Urothelium cell line (cell line): ENCODE measurements at regions not wholly inside any gene's neighbourhood (a gene's known extent, or its start where the extent isn't known, plus 50 kb on each side); places are given as distances from the start of the nearest gene placed in this dataset.

ENCODE experiments used
- DNase-seq: peaks from one replicate; pipeline ENCODE4 v3.0.0; 2011; ENCODE audit warnings: low spot score, mixed read lengths
- FAIRE-seq: peaks from 2 replicates; lab custom pipeline; 2011; peaks lifted over from hg19 to GRCh38; lab: Jason Lieb, UNC

DNA sequence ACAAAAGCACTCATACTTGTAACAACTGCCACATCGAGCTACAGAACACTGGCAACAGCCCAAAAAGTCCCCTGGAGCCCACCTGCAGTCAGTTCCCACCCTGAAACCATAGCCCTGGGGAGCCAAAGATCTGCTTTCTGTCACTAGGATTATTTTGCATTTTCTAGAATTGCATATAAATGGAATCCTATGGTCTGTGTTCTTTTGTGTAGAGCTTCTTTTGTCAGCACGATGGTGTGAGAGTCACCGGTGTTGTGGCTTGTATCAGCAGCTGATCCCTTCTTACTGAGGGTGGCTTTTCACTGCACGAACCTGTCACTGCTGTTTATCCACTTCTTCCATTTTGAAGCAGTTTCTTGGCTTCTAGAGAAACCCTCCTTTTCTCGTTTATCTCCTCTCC lies 60.1 kb upstream of the PRR23E start:
- DNase-seq = no peak

DNA sequence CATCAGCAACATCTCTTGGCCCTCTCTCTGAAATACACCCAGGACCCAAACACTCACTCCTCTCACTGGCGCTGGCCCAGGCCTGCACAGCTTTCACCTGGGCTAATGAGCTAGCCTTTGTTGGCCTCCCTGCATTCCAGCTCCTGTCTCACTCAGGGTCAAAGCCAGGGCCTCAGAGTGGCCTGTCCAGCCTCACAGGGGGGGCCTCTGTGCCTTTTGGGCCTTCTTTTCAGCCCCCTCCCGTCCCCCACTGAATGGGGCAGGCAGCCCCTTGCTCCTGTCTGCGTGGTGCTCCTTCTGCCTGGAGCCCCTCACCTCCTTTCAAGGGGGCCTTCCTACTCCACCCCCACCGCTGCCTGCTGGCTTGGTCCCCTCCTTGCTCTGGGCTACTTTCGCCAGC lies 59.0 kb upstream of the PRR23E start:
- FAIRE-seq (no peak), DNase-seq (no peak)

More for the DNA sequence above, 60.1 kb upstream of the PRR23E start:
- FAIRE-seq = no peak

DNA sequence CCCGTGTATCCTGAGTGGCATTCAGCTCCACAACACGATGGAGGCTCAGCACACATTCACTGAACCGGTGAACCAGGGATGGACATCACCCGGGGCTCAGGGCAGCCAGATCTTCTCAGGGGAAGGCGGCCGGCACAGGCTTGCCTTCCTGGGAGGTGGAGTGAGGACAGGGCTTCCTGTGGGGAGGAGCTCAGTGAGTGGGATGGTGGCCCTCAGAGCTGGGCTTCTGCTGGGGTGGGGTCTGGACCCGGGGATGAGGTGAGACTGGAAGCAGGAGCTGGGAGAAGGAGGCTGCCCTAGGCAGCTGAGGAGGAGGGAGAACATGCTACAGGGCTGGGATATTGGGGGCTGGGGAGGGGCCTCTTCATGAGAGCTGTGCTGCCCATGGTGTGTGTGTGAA lies 58.5 kb upstream of the PRR23E start:
- no peak for FAIRE-seq
- DNase-seq = no peak

DNA sequence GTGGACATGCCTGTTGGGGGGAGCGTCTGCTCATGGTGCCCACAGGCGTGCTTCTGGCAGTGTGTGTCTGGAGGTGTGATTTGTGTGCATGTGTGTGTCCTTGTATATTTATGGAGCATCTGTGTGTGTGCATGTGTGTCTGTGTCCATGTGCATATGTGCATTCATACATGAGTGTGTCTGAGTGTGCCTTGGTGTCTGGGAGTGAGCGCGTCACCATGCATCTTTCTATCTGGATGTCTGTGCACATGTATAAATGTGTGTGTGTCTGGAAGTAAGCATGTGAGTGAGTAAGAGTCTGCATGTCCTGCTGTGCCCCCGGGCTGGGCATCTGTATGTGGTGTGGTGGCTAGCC lies 58.1 kb upstream of the PRR23E start:
- peak; percentile 86 for FAIRE-seq
- no peak for DNase-seq

DNA sequence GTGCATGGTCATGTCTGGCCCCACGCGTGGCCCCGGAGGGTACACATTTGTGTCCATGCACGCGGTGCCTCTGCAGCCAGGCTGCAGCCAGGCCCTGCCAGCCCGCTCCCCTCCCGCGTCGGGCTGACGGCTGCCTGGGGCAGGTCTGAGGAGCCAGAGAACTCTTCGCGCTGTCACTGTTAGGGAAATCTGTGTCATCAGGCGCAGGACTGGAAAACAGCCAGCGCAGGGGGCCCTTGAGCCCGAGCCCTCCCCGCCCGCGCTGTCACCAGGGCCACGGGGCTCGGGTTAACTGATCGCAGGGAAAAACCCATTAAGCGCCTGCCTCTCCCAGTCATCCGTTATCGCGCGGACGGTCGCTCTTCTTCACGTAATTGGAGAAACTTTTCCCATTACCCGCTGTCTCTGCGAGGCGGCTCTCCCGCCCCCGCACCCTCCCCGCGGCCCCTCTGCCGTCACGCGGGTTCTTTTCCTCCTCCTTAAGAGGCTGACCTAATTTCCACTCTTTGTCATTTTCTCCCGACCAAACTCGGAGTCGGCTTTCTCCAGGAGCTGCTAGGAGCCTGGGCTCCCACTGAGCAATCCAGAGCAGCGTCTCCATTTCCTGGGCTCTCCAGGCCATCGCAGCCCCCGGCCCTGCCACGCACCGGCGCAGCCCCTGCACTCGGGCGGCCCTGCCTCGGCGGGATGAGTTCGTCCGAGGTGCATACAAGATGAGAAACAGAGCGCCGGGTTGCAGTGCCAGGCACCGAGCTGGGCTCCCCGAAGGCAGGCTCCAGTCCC lies 57.5 kb upstream of the PRR23E start:
- FAIRE-seq (no peak), DNase-seq (peak; percentile 35)

GRCh38 chr3:127136024-127136600 lies 56.8 kb upstream of the PRR23E start:
- no peak for FAIRE-seq
- DNase-seq = no peak

- FAIRE-seq = no peak
- DNase-seq = no peak
Measured at GRCh38 chr3:127136706-127137105, 56.2 kb upstream of the PRR23E start.

GRCh38 chr3:127137113-127137512 lies 55.8 kb upstream of the PRR23E start:
- FAIRE-seq (no peak), DNase-seq (no peak)

GRCh38 chr3:127137757-127138536 lies 55.0 kb upstream of the PRR23E start:
- DNase-seq (no peak), FAIRE-seq (no peak)

- FAIRE-seq (no peak), DNase-seq (no peak)
Measured at GRCh38 chr3:127139601-127140500, 53.1 kb upstream of the PRR23E start.

DNA sequence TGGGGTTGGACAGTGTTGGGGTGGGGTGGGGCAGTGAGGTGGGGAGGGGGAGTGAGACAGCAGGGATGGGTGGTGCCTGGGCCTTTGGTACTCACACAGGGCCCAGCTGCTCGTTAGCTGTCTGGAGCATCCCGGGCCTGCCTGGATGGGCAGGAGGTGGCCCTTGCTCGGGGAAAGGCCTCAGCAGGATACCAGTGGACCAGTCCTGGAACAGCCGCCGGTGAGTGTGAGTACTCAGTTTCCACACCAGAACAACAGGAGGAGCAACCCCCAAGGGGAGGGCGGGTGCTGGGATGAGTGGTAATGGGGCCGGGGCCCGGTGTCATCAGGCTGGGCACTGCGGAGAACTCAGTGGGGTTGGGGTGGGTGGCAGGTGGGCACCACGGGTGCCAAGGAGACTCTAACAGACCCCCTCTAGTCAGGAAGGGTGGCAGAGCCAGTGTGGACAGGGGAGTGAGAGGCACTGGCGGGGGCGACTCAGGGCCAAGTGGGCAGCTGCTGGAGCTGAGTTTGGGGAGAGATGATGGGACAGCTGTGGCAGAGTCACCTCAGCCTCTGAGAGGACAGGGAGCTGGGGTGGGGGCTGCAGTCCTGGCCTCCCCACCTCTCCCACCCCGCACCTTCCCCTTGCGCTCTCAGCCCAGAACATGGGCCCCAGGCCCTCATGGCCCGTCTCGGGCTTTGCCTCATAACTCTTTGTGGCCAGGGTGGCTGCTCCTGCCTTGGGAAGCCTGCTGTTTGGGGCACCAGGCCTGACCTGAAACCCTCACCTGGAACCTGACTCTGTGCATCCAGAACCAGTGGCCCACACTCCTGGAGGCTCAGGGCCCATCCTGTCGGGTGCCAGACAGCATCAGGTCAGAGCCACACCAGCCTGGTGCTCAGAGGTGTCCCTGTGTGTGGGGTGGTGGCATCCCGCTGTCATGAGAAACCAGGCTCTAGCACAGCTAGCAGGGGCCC lies 52.1 kb upstream of the PRR23E start:
- DNase-seq = no peak
- FAIRE-seq = no peak

DNA sequence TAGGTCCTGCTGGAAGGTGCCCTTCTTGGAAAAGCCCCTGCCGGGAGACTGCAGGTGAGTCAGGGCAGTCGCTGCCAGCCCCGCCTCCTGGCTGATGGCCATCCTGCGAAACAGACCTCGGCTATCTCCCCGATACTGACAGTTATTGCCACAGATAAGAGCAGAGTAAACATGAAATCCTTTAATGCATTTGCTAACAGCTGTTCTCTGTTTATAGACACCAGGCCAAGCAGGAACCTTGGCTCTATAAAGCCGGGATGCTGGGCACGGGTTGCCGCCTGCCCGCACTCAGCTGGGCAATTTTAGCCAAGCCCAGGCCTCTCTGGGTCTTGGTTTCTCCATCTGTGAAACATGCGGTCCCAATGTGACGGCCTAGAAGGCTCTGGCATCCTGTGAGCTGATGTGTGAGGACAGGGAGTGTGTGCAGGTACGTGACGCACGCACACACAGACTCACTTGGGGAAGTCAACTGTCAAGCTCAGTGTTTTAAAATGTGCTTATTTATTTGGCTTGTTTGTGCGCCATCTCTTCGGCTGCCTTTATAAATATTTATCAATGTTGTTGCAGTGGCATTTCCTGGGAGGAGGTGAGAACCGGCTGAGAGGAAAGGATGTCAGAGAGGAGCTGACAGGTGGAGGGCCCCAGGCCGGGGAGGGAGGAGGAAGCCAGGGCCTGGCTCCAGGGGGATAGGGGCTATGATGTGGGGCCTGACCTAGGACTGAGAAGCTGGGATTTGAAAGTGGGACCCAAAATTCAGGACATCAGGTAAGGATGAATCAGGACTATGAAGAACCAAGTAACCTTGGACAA lies 50.8 kb upstream of the PRR23E start:
- DNase-seq = peak; percentile 23
- FAIRE-seq = no peak
